ENCODE measurements at regions not wholly inside any gene's neighbourhood (a gene's known extent, or its start where the extent isn't known, plus 50 kb on each side); places are given as distances from the start of the nearest gene placed in this dataset.

- DNase-seq: no peak
Measured at GRCh38 chr14:101498526-101498860, 62.8 kb upstream of the DIO3 start.

GRCh38 chr14:101499080-101499479, 62.2 kb upstream of the DIO3 start:
- DNase-seq: no peak

GRCh38 chr14:101499513-101499912, 61.8 kb upstream of the DIO3 start:
- no peak for DNase-seq

- DNase-seq: no peak
Measured at GRCh38 chr14:101500061-101500460, 61.2 kb upstream of the DIO3 start.

- no peak for DNase-seq
Measured at GRCh38 chr14:101500681-101501080, 60.6 kb upstream of the DIO3 start.

GRCh38 chr14:101501341-101501740, 60.0 kb upstream of the DIO3 start:
- no peak for DNase-seq

GRCh38 chr14:101501858-101502615, 59.3 kb upstream of the DIO3 start:
- DNase-seq: no peak

GRCh38 chr14:101502761-101503392, 58.4 kb upstream of the DIO3 start:
- DNase-seq: no peak

- DNase-seq: no peak
Measured at GRCh38 chr14:101503431-101504095, 57.7 kb upstream of the DIO3 start.

- no peak for DNase-seq
Measured at GRCh38 chr14:101504096-101504948, 57.0 kb upstream of the DIO3 start.

GRCh38 chr14:101505236-101505970, 55.9 kb upstream of the DIO3 start:
- DNase-seq: no peak

GRCh38 chr14:101506211-101506925, 54.9 kb upstream of the DIO3 start:
- no peak for DNase-seq

GRCh38 chr14:101506926-101507835, 54.1 kb upstream of the DIO3 start:
- DNase-seq: no peak

GRCh38 chr14:101507836-101508150, 53.5 kb upstream of the DIO3 start:
- no peak for DNase-seq

- no peak for DNase-seq
Measured at GRCh38 chr14:101508196-101508947, 52.9 kb upstream of the DIO3 start.

- no peak for DNase-seq
Measured at GRCh38 chr14:101508948-101509729, 52.2 kb upstream of the DIO3 start.

GRCh38 chr14:101509730-101510371, 51.4 kb upstream of the DIO3 start:
- DNase-seq: no peak

- no peak for DNase-seq
Measured at GRCh38 chr14:101511199-101511598, 50.1 kb upstream of the DIO3 start.

All from activated CD4-positive, alpha-beta T cell treated with anti-CD3 and anti-CD28 coated beads, Interleukin-2, amount 50 U/mL, for 48 hours (primary cell).